Transverse colon (tissue), 4 donors: ENCODE measurements at regions not wholly inside any gene's neighbourhood (a gene's known extent, or its start where the extent isn't known, plus 50 kb on each side); places are given as distances from the start of the nearest gene placed in this dataset.

ENCODE experiments used
- DNase-seq: peaks from one replicate; pipeline ENCODE4 v3.0.0-alpha.2; 2019
- H3K27ac ChIP-seq, 4 donors: fragments of 200-600 bp; sonication (generic); 2 replicates each; pipeline ENCODE4 v1.5.1; 2016 to 2018; ENCODE audit warnings: inconsistent platforms in 4 of 4
- H3K27me3 ChIP-seq: fragments of 200-600 bp; sonication (generic); 2 replicates; pipeline ENCODE4 v1.5.1; 2017; ENCODE audit warnings: inconsistent platforms
- H3K36me3 ChIP-seq, 4 donors: fragments of 200-600 bp; sonication (generic); 2 replicates each; pipeline ENCODE4 v1.5.1; 2017 to 2019; ENCODE audit warnings: inconsistent platforms in 4 of 4
- H3K4me1 ChIP-seq, 4 donors: fragments of 200-600 bp; sonication (generic); 2 replicates each; pipeline ENCODE4 v1.5.1; 2017 to 2020; ENCODE audit warnings: inconsistent platforms in 4 of 4
- H3K4me3 ChIP-seq, 4 donors: fragments of 200-600 bp; sonication (generic); 1 replicate in 1 of 4; 2 replicates in 3 of 4; pipeline versions ENCODE4 v1.5.1 to v1.6.1; 2017 to 2019; ENCODE audit warnings: inconsistent platforms in 4 of 4
- H3K9me3 ChIP-seq, 2 donors: fragments of 200-600 bp; sonication (generic); 2 replicates each; pipeline ENCODE4 v1.5.1; 2017 to 2019; ENCODE audit warnings: inconsistent platforms in 2 of 2
- CTCF ChIP-seq, 5 experiments: fragments of 200-600 bp in 3 of 5; fragments of 450-650 bp in 2 of 5; sonication (generic) in 3 of 5; IDR thresholded peaks; 1 replicate in 2 of 5; 2 replicates in 3 of 5; pipeline ENCODE4 v1.5.1; 2016 to 2017; ENCODE audit warnings: antibody characterized with exemption in 5 of 5, inconsistent platforms in 3 of 5, mild to moderate bottlenecking in 2 of 5, moderate library complexity in 1 of 5
- EP300 ChIP-seq: sonication (generic); formaldehyde crosslinking; IDR thresholded peaks from one replicate; pipeline ENCODE4 v1.6.1; 2017; ENCODE audit warnings: antibody characterized with exemption, low read depth
- POLR2A ChIP-seq: fragments of 450-650 bp; IDR thresholded peaks from one replicate; pipeline ENCODE4 v1.6.1; 2016; ENCODE audit warnings: antibody characterized with exemption, mild to moderate bottlenecking, moderate library complexity
- POLR2AphosphoS5 ChIP-seq, 3 donors: sonication (generic); formaldehyde crosslinking; IDR thresholded peaks; one replicate each; pipeline ENCODE4 v1.6.1; 2016; ENCODE audit warnings: antibody characterized with exemption in 3 of 3
- WGBS, 2 donors: methylation state at CpG; one replicate each; pipeline ENCODE4 v1.1.5; 2018; ENCODE audit warnings: low coverage in 1 of 2; 5-methylcytosine and 5-hydroxymethylcytosine counted together
- in situ Hi-C, 4 donors: fragments of 200-750 bp; cut with MboI; loops; one replicate each; pipeline versions ENCODE4 v1.15.0 to v1.15.1; 2017; ENCODE audit warnings: low sequenced_read_pairs in 3 of 4, low pct_ligation_motif_present in 1 of 4, low pct_unique_long_range_greater_than_20kb in 1 of 4
- intact Hi-C: fragments of 100-400 bp; cut with DNase I; formaldehyde crosslinking; loops from one replicate; pipeline ENCODE4 v1.15.1; 2023; ENCODE audit warnings: low total_unique reads

DNA sequence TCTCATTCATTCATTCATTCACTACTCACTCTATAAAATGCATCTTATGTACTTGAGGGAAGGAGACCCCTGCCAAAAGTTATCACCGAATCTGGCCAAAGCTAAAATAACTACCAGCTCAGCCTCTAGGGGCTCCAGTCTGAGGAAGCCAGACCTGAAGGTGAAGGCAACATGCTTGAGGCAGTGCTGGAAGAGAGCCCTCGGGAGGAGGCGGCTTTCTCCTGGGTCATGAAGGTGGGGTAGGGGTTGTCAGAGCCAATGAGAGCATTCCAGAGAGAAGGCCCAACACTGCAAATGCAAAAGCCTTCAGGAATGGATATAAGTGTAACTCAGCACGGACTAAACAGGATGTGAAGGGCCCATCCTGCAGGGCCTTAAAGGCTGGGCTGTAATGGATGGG lies 62.4 kb downstream of the GSC start:
- DNase-seq = no peak
- WGBS, 2 donors = 46 to 100% methylated on average over 1 to 4 of the region's 4 CpGs
- H3K4me1 ChIP-seq = no peaks in the 10 kb centered on the region
- H3K36me3 ChIP-seq = no peaks in the 10 kb centered on the region
- H3K9me3 ChIP-seq = no peaks in the 10 kb centered on the region
- intact Hi-C loops (no loop called here), in situ Hi-C loops (no loop called here)
- TF ChIP-seq CTCF (IDR thresholded peaks at IDR 0.05) (no peak), POLR2A (no peak)
- H3K4me3 ChIP-seq = no peak overlapping the region
- peaks cover 12% of the 10 kb centered on the region for H3K27me3 ChIP-seq
- no peak overlapping the region for H3K27ac ChIP-seq

GRCh38 chr14:94706133-94706532 lies 63.8 kb downstream of the GSC start:
- WGBS, 2 donors = 40 to 81% methylated on average over 2 to 6 of the region's 6 CpGs

GRCh38 chr14:94702629-94703028 lies 67.3 kb downstream of the GSC start:
- intact Hi-C loops = no loop called here
- no peak overlapping the region for H3K27ac ChIP-seq

More at GRCh38 chr14:94706133-94706532, 63.8 kb downstream of the GSC start:
- no peaks in the 10 kb centered on the region for H3K36me3 ChIP-seq
- H3K27me3 ChIP-seq = peaks cover 12% of the 10 kb centered on the region
- H3K4me1 ChIP-seq = no peaks in the 10 kb centered on the region
- intact Hi-C loops = no loop called here
- in situ Hi-C loops = no loop called here
- no peak for DNase-seq
- H3K4me3 ChIP-seq = no peak overlapping the region
- no peaks in the 10 kb centered on the region for H3K9me3 ChIP-seq
- no peak overlapping the region for H3K27ac ChIP-seq
- no peak for TF ChIP-seq POLR2A
- no peak for TF ChIP-seq EP300
- TF ChIP-seq CTCF (IDR thresholded peaks at IDR 0.05) = no peak
- no peak for TF ChIP-seq POLR2AphosphoS5 (IDR thresholded peaks at IDR 0.05)

GRCh38 chr14:94701861-94702370 lies 68.0 kb downstream of the GSC start:
- in situ Hi-C loops (no loop called here), intact Hi-C loops (no loop called here)
- no peak for DNase-seq
- whole genome bisulfite sequencing, 2 donors = 75 to 89% methylated on average over 2 to 3 of the region's 3 CpGs
- no peak overlapping the region for H3K27ac ChIP-seq
- H3K9me3 ChIP-seq = no peaks in the 10 kb centered on the region
- H3K27me3 ChIP-seq = peaks cover 5% of the 10 kb centered on the region
- H3K4me3 ChIP-seq = no peak overlapping the region
- H3K36me3 ChIP-seq = no peaks in the 10 kb centered on the region
- TF ChIP-seq CTCF (IDR thresholded peaks at IDR 0.05) (no peak), EP300 (no peak), POLR2A (no peak), POLR2AphosphoS5 (IDR thresholded peaks at IDR 0.05) (no peak)
- H3K4me1 ChIP-seq = no peaks in the 10 kb centered on the region

More at GRCh38 chr14:94702629-94703028, 67.3 kb downstream of the GSC start:
- TF ChIP-seq CTCF (IDR thresholded peaks at IDR 0.05) = no peak
- TF ChIP-seq POLR2A = no peak
- no peak for TF ChIP-seq EP300
- no peak for TF ChIP-seq POLR2AphosphoS5 (IDR thresholded peaks at IDR 0.05)
- 72 to 76% methylated on average over 2 of the region's 2 CpGs for WGBS, 2 donors
- Histone ChIP-seq H3K4me3 (no peak overlapping the region), H3K9me3 (no peaks in the 10 kb centered on the region), H3K4me1 (no peaks in the 10 kb centered on the region), H3K27me3 (peaks cover 5% of the 10 kb centered on the region), H3K36me3 (no peaks in the 10 kb centered on the region)
- in situ Hi-C loops = no loop called here
- no peak for DNase-seq
